ENCODE measurements at regions not wholly inside any gene's neighbourhood (a gene's known extent, or its start where the extent isn't known, plus 50 kb on each side); places are given as distances from the start of the nearest gene placed in this dataset.
A peak's percentile ranks its signal among the peaks of the same experiment; 100 is the strongest.

- DNase-seq: no peak
These were observed 127.8 kb upstream of the ESRRG start for GRCh38 chr1:216851073-216851472.

DNA sequence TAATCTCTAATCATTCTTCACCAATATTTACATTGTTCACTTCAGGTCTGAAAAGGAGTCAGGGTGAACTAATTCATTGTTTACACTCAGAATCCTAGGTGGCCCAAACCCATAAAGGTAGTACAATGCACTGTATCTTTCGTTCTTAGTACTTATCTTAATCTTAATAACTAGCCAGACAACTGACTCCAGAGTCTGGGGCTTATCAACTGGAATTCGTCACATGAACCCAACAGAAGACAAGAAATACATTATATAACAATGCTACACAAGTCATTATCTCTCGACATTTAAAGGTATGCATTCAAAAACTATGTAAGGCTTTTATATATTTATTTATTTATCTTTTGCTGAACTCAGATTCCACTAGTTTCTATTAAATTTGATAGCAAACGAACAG, 125.9 kb upstream of the ESRRG start:
- no peak for DNase-seq

DNA sequence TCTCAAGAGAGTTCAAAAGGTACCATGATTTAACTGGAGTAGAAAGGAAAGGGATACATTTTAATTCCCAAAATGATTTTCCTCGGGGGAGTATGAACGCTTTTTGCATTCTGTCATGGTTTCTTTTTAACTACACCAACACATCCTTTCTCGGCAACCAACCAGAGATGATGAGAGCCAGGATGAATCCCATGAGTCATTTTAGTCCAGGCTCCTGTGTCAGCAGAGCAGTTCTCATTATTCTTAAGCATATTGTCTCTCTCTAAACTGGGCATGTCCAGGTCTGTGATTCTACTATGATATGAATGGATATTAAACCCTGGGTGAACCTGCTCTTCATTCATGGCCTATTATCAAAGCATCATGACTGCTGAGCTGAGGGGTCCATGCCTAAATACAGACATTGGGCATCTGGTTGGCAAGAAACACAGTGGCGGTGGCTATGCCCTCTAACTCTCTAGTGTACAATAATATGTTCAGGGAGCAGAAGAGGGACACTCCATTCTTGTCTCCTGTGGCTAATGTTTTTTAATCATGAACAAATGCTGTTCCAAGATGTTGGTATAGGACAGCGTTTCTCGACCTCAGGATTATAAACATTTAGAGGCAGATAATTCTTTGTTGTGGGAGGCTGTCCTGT, 124.3 kb upstream of the ESRRG start:
- peak; percentile 1 for DNase-seq

DNA sequence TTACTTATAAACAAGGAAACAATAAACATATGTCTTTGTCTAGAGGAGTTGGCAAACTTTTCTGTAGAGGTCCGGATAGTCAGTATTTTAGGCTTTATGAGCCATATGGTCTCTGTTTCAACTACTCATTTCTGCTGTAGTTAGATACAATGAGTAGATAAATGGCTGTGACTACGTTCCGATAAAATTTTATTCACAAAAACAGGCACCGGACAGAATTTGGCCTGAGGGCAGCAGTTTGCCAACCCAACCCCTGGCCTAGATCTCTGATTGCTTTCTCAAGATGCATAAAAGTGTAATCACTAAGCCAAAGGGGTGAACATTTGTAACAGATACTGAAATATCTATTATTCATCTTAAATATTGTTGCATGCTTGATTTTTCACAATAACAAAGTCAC, 123.1 kb upstream of the ESRRG start:
- DNase-seq: no peak

- DNase-seq: no peak
These were observed 120.2 kb upstream of the ESRRG start for GRCh38 chr1:216843409-216843808.

DNA sequence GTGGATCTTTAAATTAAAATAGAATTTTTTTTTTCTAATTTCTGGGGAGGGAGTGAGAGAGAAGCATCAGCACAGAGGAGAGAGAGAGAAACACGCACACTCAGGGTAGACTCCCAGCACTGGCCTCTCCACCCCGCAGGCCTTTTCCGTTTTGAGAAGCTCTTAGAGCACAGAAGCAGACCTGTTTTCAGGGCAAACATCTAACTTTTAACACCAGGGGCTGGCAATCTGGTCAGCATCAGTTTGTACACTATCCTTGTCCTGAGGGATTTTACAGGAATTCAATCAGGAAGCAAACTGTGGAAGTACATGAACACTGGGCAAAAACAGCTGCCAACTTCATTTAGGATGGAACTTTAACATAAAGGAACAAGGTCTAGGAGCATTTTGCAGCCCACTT, 117.9 kb upstream of the ESRRG start:
- DNase-seq: no peak

DNA sequence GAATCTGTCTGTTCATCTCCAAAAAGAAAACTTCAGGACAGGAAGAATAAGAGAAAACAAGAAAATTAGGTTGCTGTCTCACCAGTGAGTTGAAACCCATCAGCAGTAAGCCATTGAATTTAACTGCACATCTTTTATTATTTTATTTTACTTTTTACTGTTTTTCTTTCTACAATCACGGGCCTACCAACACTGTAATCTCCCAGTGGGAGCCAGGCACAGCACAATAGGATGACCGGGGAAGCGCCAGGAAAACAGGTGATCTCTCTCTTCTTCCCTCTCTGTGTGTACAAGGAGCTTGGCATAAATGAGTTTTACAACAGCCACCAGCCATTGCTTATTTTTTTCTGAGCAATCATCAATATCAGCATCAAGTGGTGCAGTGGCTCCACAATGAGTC, 113.1 kb upstream of the ESRRG start:
- DNase-seq: no peak

GRCh38 chr1:216833509-216833908, 110.3 kb upstream of the ESRRG start:
- DNase-seq: no peak

DNA sequence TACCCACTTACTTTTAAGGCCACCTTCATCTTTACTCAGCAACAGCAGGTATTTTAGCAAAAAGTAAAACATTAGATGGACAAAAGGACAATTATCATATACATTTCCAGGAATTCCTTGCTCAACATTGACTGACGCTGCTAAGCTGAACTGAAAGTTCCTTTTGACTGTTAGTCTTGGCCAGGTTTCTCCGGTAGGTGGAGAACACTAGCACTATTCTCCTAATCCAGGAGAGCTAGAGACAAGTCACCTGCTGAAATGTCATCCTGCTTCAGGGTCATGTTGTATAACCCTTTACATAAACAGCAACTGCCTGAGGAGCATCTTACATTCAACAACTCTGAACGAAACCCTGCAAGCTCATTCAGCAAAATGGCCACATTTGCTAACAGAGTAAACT, 109.0 kb upstream of the ESRRG start:
- DNase-seq: no peak

GRCh38 chr1:216830424-216831210, 107.4 kb upstream of the ESRRG start:
- DNase-seq: no peak

DNA sequence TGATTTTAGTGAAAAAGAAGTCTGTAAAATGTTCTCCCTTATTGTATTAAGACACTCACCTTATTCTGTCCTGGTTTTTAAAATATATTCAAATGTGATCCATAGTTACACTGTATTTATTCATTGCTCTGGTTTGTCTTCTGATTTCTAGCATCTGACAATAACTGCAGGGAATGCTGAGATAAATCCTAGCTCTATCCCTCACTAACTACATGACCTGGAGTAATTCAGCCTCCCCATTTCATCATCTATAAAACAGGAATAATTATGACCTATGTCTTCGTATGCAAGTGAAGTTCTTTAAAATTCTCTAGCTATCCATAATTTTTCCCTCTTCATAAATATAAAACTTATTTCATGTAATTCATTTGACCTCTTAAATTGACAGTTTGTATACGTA, 104.0 kb upstream of the ESRRG start:
- DNase-seq: no peak

- DNase-seq: no peak
These were observed 103.4 kb upstream of the ESRRG start for GRCh38 chr1:216826646-216827045.

GRCh38 chr1:216826214-216826613, 103.0 kb upstream of the ESRRG start:
- DNase-seq: no peak

DNA sequence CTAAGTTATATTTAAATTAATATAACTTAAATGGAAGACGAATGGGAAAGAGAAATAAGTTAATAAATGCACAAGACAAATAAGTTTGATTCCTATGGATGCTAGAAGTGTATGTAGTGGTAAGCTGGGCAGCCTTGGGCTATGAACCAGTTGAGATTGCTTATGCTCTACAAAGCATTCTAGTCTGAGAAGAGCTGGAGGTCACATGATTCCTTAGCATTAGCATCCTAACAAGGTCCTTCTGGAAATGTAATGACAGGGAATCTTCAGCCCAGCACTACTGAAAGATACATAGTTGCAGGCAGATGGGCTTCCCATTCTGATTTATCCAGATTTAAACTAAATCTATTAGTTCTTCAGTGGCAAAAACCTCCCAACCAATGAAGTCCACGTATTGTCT, 102.3 kb upstream of the ESRRG start:
- no peak for DNase-seq

DNA sequence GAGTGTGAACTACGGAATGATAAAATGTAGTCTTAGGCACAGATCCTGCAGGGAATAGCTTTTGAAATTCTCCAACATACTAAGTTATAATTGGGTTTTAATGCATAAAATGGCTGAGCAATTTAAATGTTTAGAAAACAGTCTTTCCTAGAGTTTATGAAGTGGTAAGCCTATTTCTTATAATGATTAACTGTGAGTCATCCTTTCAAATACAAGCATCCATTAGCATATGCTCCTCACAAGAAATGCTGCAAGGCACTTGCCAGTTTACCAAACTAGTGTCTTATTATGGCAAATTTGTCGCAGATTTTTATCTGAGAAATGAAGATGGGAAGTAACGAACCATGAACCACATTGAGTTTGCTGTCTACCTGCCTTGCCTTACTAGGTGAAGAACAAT, 101.3 kb upstream of the ESRRG start:
- no peak for DNase-seq

- no peak for DNase-seq
These were observed 100.5 kb upstream of the ESRRG start for GRCh38 chr1:216823731-216824130.

GRCh38 chr1:216822480-216822879, 99.3 kb upstream of the ESRRG start:
- no peak for DNase-seq

DNA sequence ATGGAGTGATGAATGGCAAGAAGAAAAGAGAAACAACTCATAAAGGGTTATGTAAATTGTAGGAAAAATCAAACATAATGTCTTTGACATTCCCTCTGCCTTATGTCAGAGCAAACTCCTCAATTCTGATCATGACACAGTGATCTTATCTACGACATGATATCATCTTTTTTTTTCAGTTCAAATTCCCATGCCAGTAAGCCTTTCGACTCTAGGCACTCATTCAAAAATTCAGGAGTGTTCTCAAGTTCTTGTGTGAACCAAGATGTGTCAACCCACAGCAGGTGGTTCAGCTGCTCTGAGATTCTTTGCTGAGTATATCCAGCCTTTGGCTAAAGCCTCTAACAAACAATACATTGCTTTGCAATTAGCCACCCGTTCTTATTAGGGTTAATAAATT, 97.1 kb upstream of the ESRRG start:
- DNase-seq: no peak

DNA sequence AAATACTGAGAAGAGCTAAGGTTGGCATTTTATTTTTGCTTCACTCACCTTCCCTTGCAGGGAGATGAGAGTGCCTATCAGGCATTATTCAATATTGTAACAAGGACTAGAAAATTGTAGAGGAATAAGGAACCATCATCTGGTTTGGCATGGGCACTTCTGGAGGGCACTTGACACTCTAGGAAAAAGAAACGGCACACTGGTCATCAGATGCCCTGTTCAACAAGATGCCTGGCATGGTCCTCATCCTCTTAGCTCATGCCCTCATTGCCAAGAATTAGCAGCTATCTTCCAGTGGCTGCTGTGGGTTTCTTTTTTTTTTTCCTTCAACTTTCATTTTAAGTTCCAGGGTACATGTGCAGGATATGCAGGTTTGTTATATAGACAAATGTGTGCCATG, 95.1 kb upstream of the ESRRG start:
- no peak for DNase-seq

DNA sequence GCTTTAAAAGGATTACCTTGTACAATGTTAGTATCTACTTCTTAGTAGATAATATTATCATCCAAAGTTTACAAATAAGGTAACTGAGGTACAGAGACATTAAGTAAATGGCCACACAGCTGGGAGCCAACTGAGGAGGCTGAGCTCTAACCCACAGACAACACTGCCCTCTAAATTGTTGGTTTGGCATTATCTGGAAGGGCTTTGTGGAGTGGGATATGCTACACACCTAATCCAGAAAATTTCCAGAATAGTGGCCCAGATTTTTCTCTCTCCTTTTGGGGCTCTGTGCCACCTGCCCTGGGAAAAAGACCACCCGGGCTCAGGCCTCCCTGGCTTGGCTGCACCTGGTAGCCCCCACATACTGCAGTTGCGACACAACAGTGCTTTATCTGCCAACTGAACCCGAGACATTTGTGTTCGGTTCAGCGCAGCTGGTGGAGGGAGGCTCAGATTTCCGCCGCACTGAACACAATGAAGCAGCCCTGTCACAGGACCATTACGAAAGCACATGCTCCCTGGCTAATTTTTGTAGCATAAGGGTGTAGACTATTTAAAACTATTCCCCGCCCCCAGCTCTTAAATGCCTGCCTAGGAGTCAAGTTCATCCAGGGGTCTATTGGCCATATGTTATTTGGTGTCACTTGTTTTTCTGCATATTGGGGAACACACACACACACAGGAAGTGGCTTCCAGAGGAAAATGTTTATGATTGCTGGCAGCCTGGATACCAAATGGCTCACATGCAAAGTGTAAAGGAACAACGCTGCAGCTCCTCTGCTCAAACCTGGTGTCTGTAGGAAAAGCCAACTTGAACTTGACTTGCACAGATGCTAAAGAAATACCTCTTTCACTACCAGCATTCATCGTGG, 92.3 kb upstream of the ESRRG start:
- peak; percentile 1 for DNase-seq

GRCh38 chr1:216814576-216815259, 91.5 kb upstream of the ESRRG start:
- no peak for DNase-seq

GRCh38 chr1:216812966-216813365, 89.7 kb upstream of the ESRRG start:
- DNase-seq: peak; percentile 1

DNA sequence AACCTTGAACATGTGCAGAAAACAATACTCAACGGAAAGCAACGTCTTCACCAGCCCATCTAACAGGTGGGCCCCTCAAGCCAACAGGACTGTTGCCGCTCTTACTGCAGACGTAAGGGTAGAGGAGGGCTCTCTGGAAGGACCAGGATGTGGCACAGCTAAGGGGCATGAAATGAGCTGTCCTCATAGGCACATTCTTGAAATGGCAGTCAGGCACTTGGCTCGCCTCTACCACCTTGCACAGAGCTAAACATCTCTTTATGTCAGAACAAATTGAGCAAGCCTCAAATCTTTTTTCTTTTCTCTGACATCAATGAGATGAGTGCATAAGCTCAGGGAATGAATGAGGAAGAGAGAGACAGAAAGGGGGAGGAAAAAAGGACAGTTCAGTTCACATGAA, 86.4 kb upstream of the ESRRG start:
- no peak for DNase-seq

Measured in fibroblast of skin of scalp (primary cell).